Breast epithelium (tissue), 4 donors: ENCODE measurements at regions not wholly inside any gene's neighbourhood (a gene's known extent, or its start where the extent isn't known, plus 50 kb on each side); places are given as distances from the start of the nearest gene placed in this dataset.
"Not testable (repeated sequence)": the region's sequence is repeated elsewhere in the genome, so short reads cannot be mapped to it uniquely, and the experiment has no call there.

Source experiments
- DNase-seq, 2 donors: peaks; one replicate each; pipeline ENCODE4 v3.0.0-alpha.2; 2019; ENCODE audit warnings: low spot score in 2 of 2
- H3K27ac ChIP-seq, 2 donors: fragments of 200-600 bp; sonication (generic) in 1 of 2; one replicate each; pipeline ENCODE4 v1.5.1; 2016 to 2019; ENCODE audit warnings: mild to moderate bottlenecking in 1 of 2
- H3K27me3 ChIP-seq, 2 donors: fragments of 200-600 bp; sonication (generic) in 1 of 2; one replicate each; pipeline versions ENCODE4 v1.5.1 to v1.6.0; 2017 to 2019; ENCODE audit warnings: control low read depth in 1 of 2, mild to moderate bottlenecking in 1 of 2
- H3K36me3 ChIP-seq: fragments of 200-600 bp; one replicate; pipeline ENCODE4 v1.5.1; 2019
- H3K4me1 ChIP-seq, 2 donors: fragments of 200-600 bp; sonication (generic); one replicate each; pipeline ENCODE4 v1.5.1; 2016 to 2019; ENCODE audit warnings: control low read depth in 1 of 2
- H3K4me3 ChIP-seq, 3 donors: fragments of 200-600 bp; sonication (generic); 1 replicate in 2 of 3; 2 replicates in 1 of 3; pipeline ENCODE4 v1.5.1; 2016 to 2019; ENCODE audit warnings: mild to moderate bottlenecking in 3 of 3, moderate library complexity in 2 of 3
- H3K9me3 ChIP-seq, 2 donors: fragments of 200-600 bp; sonication (generic) in 1 of 2; one replicate each; pipeline ENCODE4 v1.5.1; 2016 to 2019; ENCODE audit warnings: control low read depth in 1 of 2
- POLR2A ChIP-seq: fragments of 450-650 bp; IDR thresholded peaks from one replicate; pipeline ENCODE4 v1.6.1; 2016; ENCODE audit warnings: antibody characterized with exemption, mild to moderate bottlenecking, moderate library complexity
- POLR2AphosphoS5 ChIP-seq, 3 donors: sonication (generic); formaldehyde crosslinking; IDR thresholded peaks; one replicate each; pipeline ENCODE4 v1.6.1; 2017; ENCODE audit warnings: antibody characterized with exemption in 3 of 3
- intact Hi-C: fragments of 100-400 bp; cut with DNase I; formaldehyde crosslinking; loops from one replicate; pipeline ENCODE4 v1.15.1; 2023; ENCODE audit warnings: low total_unique reads
- TF ChIP-seq, protein P1 (sequence below), 3 donors: fragments of 450-650 bp; IDR thresholded peaks; one replicate each; pipeline ENCODE4 v1.5.1; 2016 to 2017; ENCODE audit warnings: antibody characterized with exemption in 3 of 3, mild to moderate bottlenecking in 3 of 3, moderate library complexity in 3 of 3

DNA sequence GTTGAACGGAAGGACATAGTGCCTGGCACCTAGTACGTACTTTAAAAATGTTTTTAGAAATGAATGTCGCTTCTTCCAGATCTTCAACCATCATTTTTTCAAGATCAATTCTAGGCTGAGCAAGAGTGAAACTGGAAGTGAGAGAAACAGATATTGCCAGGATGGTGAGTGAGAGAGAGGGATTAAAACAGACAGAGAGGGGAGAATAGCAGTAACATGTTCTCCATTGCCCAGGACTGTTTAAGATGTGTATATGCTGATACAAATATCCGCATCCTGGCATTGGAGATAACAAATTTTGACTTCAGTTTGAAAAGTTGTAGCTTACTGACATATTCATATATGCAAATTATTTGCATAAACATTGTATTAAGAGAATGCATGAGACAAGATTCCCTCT, 1156.1 kb downstream of the TBL1XR1 start:
- Histone ChIP-seq H3K27ac (no peak overlapping the region), H3K4me1 (no peaks in the 10 kb centered on the region), H3K36me3 (no peaks in the 10 kb centered on the region), H3K9me3 (peaks cover 0 to 3% of the 10 kb centered on the region in 2 donors), H3K4me3 (no peak overlapping the region), H3K27me3 (no peaks in the 10 kb centered on the region)
- no peak for DNase-seq
- intact Hi-C loops = no loop called here
- TF ChIP-seq, protein P1, sequence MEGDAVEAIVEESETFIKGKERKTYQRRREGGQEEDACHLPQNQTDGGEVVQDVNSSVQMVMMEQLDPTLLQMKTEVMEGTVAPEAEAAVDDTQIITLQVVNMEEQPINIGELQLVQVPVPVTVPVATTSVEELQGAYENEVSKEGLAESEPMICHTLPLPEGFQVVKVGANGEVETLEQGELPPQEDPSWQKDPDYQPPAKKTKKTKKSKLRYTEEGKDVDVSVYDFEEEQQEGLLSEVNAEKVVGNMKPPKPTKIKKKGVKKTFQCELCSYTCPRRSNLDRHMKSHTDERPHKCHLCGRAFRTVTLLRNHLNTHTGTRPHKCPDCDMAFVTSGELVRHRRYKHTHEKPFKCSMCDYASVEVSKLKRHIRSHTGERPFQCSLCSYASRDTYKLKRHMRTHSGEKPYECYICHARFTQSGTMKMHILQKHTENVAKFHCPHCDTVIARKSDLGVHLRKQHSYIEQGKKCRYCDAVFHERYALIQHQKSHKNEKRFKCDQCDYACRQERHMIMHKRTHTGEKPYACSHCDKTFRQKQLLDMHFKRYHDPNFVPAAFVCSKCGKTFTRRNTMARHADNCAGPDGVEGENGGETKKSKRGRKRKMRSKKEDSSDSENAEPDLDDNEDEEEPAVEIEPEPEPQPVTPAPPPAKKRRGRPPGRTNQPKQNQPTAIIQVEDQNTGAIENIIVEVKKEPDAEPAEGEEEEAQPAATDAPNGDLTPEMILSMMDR (IDR thresholded peaks at IDR 0.05) = no peak
- no peak for TF ChIP-seq POLR2A
- no peak for TF ChIP-seq POLR2AphosphoS5 (IDR thresholded peaks at IDR 0.05)

DNA sequence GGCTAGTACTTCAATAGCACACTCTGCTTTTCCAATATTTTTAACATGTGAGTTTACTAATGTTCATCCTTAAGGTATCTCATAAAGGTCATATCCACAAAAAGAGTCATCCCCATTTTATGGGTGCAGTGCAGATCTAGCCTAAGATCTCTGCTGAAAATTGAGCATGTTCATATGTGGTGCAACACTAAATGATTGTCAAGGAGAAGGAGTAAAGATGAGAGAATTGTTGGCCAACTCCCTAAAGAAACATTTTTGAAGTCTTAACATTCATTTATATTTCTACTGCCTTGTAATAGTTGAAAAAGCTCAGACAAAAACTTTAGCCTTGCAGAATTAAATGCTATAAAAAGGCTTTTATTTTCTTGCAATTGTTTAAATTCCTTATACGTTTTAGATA, 1159.6 kb downstream of the TBL1XR1 start:
- intact Hi-C loops = no loop called here
- Histone ChIP-seq H3K9me3 (peaks cover 0 to 10% of the 10 kb centered on the region in 2 donors), H3K4me1 (no peaks in the 10 kb centered on the region), H3K4me3 (no peak overlapping the region), H3K36me3 (no peaks in the 10 kb centered on the region), H3K27ac (no peak overlapping the region), H3K27me3 (no peaks in the 10 kb centered on the region)
- no peak for TF ChIP-seq POLR2AphosphoS5 (IDR thresholded peaks at IDR 0.05)
- TF ChIP-seq, protein P1 (IDR thresholded peaks at IDR 0.05) = no peak
- no peak for TF ChIP-seq POLR2A
- DNase-seq = no peak

DNA sequence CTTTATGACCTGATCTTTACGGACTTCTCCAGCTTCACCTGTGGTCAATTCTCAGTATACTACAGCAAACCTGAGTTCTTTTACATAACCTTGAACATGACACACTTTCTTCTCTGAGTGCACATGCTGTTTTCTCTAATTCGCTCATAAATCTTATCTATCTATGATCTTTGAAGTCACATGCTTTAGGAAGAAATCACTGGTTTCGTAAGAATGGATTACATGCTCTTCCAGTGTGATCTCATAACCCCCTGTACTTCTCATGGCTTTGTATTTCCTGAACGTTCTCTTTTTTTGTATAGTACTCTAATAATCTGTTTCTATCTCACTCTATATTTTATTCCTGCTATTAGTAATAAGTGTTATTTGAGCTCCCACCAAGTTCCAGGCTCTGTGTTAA, 1165.2 kb downstream of the TBL1XR1 start:
- no peaks in the 10 kb centered on the region for H3K4me1 ChIP-seq
- intact Hi-C loops = no loop called here
- H3K27me3 ChIP-seq = no peaks in the 10 kb centered on the region
- no peak for DNase-seq
- peaks cover 0 to 10% of the 10 kb centered on the region in 2 donors for H3K9me3 ChIP-seq
- H3K4me3 ChIP-seq = no peak overlapping the region
- no peak overlapping the region for H3K27ac ChIP-seq
- TF ChIP-seq POLR2AphosphoS5 (IDR thresholded peaks at IDR 0.05) = no peak
- no peak for TF ChIP-seq POLR2A
- TF ChIP-seq, protein P1 (IDR thresholded peaks at IDR 0.05) = no peak
- H3K36me3 ChIP-seq = no peaks in the 10 kb centered on the region

GRCh38 chr3:176016203-176016602, 1157.1 kb downstream of the NAALADL2 start:
- H3K27ac ChIP-seq, H3K27me3 ChIP-seq, H3K4me3 ChIP-seq, H3K9me3 ChIP-seq, H3K4me1 ChIP-seq, DNase-seq, H3K36me3 ChIP-seq, intact Hi-C loops: not testable (repeated sequence)

- H3K27ac ChIP-seq, DNase-seq, H3K27me3 ChIP-seq, H3K4me3 ChIP-seq, H3K9me3 ChIP-seq, H3K36me3 ChIP-seq, intact Hi-C loops, H3K4me1 ChIP-seq: not testable (repeated sequence)
Observed at GRCh38 chr3:176015228-176015627, 1156.1 kb downstream of the NAALADL2 start.

DNA sequence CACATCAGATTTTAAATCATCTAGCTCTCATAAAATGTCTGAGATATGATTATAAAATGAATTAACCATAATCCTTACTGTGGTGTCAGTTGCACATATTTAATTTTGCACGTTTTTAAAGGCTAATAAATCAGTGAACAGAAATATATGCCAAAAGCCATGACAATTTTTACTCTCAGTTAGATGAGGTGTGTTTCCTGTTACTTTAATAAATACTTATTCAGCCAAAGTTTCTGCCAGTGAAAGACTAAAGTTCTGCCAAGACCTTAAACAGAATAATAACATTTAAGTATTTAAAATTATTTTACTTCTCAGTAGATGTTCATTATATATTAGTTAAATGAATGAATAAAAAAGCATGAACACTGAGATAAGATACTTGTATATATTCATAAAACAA, 1150.1 kb downstream of the NAALADL2 start:
- no peak for DNase-seq
- H3K27ac ChIP-seq = no peak overlapping the region
- H3K9me3 ChIP-seq = no peaks in the 10 kb centered on the region
- no peak overlapping the region for H3K4me3 ChIP-seq
- TF ChIP-seq POLR2A (no peak), POLR2AphosphoS5 (IDR thresholded peaks at IDR 0.05) (no peak)
- TF ChIP-seq, protein P1 (IDR thresholded peaks at IDR 0.05) = no peak
- H3K27me3 ChIP-seq = no peaks in the 10 kb centered on the region
- no peaks in the 10 kb centered on the region for H3K4me1 ChIP-seq
- intact Hi-C loops = no loop called here
- no peaks in the 10 kb centered on the region for H3K36me3 ChIP-seq
